Upper lobe of right lung (tissue), 1 donor: ENCODE measurements at regions not wholly inside any gene's neighbourhood (a gene's known extent, or its start where the extent isn't known, plus 50 kb on each side); places are given as distances from the start of the nearest gene placed in this dataset.
"Not testable (repeated sequence)": the region's sequence is repeated elsewhere in the genome, so short reads cannot be mapped to it uniquely, and the experiment has no call there.

Source experiments
- ATAC-seq: fragments of 200-7000 bp; cut with Tn5 transposase; one replicate; pipeline ENCODE4 v1.9.1; 2020; ENCODE audit warnings: mild to moderate bottlenecking, moderate library complexity
- DNase-seq: peaks from one replicate; pipeline ENCODE4 v3.0.0-alpha.2; 2020
- H3K27ac ChIP-seq: fragments of 200-600 bp; one replicate; pipeline ENCODE4 v1.8.0; 2022
- H3K27me3 ChIP-seq: fragments of 200-600 bp; one replicate; pipeline ENCODE4 v1.8.0; 2022; ENCODE audit warnings: mild to moderate bottlenecking
- H3K36me3 ChIP-seq: fragments of 200-600 bp; one replicate; pipeline ENCODE4 v1.8.0; 2022
- H3K4me1 ChIP-seq: fragments of 200-600 bp; one replicate; pipeline ENCODE4 v1.8.0; 2022
- H3K4me3 ChIP-seq: fragments of 200-600 bp; one replicate; pipeline ENCODE4 v1.8.0; 2022; ENCODE audit warnings: mild to moderate bottlenecking
- H3K9me3 ChIP-seq: fragments of 200-600 bp; one replicate; pipeline ENCODE4 v1.8.0; 2022
- intact Hi-C: fragments of 100-400 bp; cut with DNase I; formaldehyde crosslinking; loops from one replicate; pipeline ENCODE4 v1.11.0; 2022
- TF ChIP-seq, protein P1 (sequence below): fragments of 200-600 bp; IDR thresholded peaks from one replicate; pipeline ENCODE4 v1.8.0; 2022; ENCODE audit warnings: antibody characterized with exemption
- donor health status: DM: no; HTN: yes; CAD: no; lungs with severe emphysema.

DNA sequence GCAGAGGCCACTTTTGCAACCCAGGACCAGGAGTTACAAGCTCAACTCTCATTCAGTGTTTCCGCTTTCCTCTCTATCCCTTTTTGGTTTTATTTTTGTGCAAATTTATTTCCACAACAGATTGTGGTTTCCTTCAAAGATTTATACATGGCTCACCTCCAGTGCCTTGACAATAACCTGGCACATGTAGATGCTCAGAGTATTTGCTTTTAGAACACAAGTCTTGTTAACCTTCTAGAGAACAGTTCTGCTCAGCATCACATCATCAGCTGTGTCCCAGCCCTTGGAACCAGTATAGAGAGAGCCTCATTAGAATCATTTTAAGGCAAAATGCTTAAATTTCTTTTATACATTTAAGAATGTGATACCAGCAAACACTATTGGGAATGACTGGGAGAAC is 133.7 kb downstream of the TENT5C start:
- TF ChIP-seq, protein P1, sequence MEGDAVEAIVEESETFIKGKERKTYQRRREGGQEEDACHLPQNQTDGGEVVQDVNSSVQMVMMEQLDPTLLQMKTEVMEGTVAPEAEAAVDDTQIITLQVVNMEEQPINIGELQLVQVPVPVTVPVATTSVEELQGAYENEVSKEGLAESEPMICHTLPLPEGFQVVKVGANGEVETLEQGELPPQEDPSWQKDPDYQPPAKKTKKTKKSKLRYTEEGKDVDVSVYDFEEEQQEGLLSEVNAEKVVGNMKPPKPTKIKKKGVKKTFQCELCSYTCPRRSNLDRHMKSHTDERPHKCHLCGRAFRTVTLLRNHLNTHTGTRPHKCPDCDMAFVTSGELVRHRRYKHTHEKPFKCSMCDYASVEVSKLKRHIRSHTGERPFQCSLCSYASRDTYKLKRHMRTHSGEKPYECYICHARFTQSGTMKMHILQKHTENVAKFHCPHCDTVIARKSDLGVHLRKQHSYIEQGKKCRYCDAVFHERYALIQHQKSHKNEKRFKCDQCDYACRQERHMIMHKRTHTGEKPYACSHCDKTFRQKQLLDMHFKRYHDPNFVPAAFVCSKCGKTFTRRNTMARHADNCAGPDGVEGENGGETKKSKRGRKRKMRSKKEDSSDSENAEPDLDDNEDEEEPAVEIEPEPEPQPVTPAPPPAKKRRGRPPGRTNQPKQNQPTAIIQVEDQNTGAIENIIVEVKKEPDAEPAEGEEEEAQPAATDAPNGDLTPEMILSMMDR = no peak
- no peak for DNase-seq
- Histone ChIP-seq H3K9me3 (no peaks in the 10 kb centered on the region), H3K4me1 (no peaks in the 10 kb centered on the region), H3K27me3 (no peaks in the 10 kb centered on the region), H3K27ac (no peak overlapping the region), H3K4me3 (no peak overlapping the region), H3K36me3 (no peaks in the 10 kb centered on the region)
- intact Hi-C loops = no loop called here
- no peak for ATAC-seq

DNA sequence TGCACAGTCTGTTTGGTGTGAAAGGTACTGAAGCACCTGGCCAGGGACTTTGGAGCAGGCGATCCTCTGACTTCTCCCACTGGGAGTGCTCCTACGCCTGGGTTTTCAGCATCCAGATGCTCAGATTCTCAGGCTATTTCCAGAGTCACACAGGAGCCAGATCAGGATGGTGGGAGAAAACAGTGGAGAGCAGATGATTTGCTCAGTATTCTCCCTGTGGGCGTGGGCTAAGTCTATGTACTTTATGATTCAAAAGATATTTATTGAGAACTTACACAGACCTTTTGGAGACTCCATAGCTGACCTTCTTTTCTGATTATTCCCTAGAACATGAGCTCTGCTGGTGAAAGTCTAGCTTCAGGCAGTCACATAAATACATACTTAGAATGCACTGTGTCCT is 134.6 kb downstream of the TENT5C start:
- no peak for DNase-seq
- Histone ChIP-seq H3K4me1 (no peaks in the 10 kb centered on the region), H3K9me3 (no peaks in the 10 kb centered on the region), H3K4me3 (no peak overlapping the region), H3K36me3 (no peaks in the 10 kb centered on the region), H3K27ac (no peak overlapping the region), H3K27me3 (no peaks in the 10 kb centered on the region)
- TF ChIP-seq, protein P1 = no peak
- no peak for ATAC-seq
- intact Hi-C loops = no loop called here

DNA sequence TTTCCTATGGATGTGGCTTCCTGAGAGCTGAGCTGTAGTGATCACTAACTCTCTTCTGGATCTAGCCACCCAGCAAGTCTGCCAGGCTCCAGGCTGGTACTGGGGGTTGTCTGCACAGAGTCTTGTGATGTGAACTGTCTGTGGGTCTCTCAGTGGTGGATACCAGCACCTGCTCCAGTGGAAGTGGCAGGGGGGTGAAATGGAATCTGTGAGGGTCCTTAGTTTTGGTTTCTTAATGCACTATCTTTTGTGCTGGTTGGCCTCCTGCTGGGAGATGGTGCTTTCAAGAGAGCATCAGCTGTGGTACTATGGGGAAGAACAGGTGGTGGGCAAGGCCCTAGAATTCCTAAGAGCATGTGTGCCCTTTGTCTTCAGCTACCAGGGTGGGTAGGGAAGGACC is 140.7 kb downstream of the TENT5C start:
- H3K9me3 ChIP-seq, H3K27ac ChIP-seq, H3K27me3 ChIP-seq, ATAC-seq, DNase-seq, intact Hi-C loops, H3K4me1 ChIP-seq, H3K36me3 ChIP-seq, H3K4me3 ChIP-seq: not testable (repeated sequence)

DNA sequence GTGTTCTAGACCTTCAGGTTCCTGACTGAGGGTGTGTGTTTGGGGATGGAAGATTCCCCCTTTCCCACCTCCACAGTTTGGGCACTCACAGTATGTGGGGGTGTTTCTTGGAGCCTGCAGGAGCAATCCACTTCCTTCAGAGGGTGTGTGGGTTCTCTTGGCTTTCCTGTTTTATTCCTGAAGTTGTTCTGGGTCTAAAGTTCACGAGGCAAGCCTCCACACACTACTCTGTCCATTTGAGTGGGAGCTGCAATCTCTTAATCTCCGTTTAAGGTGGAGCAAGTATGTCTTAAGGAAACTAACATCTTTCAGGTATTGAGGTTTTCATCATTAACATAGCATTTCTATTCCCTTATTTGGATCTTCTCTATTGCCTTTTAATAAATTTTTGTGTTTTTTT is 141.8 kb downstream of the TENT5C start:
- H3K27ac ChIP-seq = no peak overlapping the region
- H3K4me3 ChIP-seq = no peak overlapping the region
- no peaks in the 10 kb centered on the region for H3K36me3 ChIP-seq
- ATAC-seq (no peak), DNase-seq (no peak)
- TF ChIP-seq, protein P1 = no peak
- H3K4me1 ChIP-seq = no peaks in the 10 kb centered on the region
- H3K27me3 ChIP-seq = no peaks in the 10 kb centered on the region
- no peaks in the 10 kb centered on the region for H3K9me3 ChIP-seq
- intact Hi-C loops = no loop called here

DNA sequence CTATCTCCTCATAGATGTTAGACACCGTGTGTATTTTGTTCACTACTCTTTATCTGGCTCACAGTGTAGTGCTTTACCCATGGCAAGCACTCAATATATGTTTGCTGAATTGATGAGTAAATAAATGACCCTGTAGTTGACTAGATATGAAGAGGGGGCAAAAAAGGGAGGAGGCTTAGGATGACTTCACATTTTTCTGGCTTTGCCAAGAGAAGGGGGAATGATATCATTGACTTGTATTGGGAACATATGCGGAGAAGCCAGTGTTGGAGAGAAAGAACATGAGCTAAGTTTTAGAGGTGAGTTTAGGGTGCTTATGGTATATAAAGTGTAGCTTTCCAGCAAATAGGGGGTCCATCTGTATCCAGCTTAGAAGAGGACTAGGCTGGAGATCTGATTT is 145.5 kb downstream of the TENT5C start:
- no peaks in the 10 kb centered on the region for H3K9me3 ChIP-seq
- no peak for DNase-seq
- no peak overlapping the region for H3K27ac ChIP-seq
- intact Hi-C loops = loop anchor here (10.0 kb wide), 1 partner anchor 237 kb away; no protein-coding TSS in a partner anchor
- H3K27me3 ChIP-seq = no peaks in the 10 kb centered on the region
- H3K4me3 ChIP-seq = no peak overlapping the region
- no peak for ATAC-seq
- TF ChIP-seq, protein P1 = no peak
- H3K4me1 ChIP-seq = peaks cover 9% of the 10 kb centered on the region
- no peaks in the 10 kb centered on the region for H3K36me3 ChIP-seq

DNA sequence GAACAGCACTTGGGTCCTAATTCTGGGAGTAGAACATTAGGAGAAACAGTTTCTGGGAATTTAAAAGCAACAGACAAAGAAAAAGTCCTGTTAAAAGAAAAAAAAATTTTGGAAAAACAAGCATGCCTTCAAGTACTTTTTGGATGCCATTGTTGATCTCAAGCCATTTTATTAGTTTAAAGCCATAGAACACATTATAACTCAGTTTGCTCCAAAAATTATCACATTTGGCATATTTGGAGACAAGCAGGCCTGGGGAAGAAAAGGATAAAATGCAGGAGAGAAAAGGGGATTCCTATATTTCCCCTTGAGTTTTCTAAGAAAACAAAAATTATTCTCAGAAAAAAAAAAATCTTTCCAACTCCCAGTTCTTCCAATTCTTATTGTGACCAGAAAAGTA is 146.8 kb downstream of the TENT5C start:
- Histone ChIP-seq H3K4me3 (no peak overlapping the region), H3K27me3 (no peaks in the 10 kb centered on the region), H3K27ac (no peak overlapping the region), H3K9me3 (no peaks in the 10 kb centered on the region), H3K36me3 (no peaks in the 10 kb centered on the region), H3K4me1 (peaks cover 9% of the 10 kb centered on the region)
- DNase-seq = no peak
- ATAC-seq = no peak
- TF ChIP-seq, protein P1 = no peak
- intact Hi-C loops = loop anchor here (10.0 kb wide), 1 partner anchor 238 kb away; no protein-coding TSS in a partner anchor
